NCI-H1417 treated with DMSO at 0.1 percent for 48 hours (cell line): ENCODE measurements at regions not wholly inside any gene's neighbourhood (a gene's known extent, or its start where the extent isn't known, plus 50 kb on each side); places are given as distances from the start of the nearest gene placed in this dataset.

Source experiments
- DNase-seq: peaks from one replicate; lab custom pipeline; 2025; lab: John Stamatoyannopoulos, UW

GRCh38 chr2:2692599-2693389 is 361.7 kb upstream of the MYT1L start:
- no peak for DNase-seq

GRCh38 chr2:2691419-2691818 is 360.3 kb upstream of the MYT1L start:
- DNase-seq, result no peak

GRCh38 chr2:2690985-2691384 is 359.9 kb upstream of the MYT1L start:
- no peak for DNase-seq

GRCh38 chr2:2689306-2689705 is 358.2 kb upstream of the MYT1L start:
- no peak for DNase-seq

GRCh38 chr2:2688254-2688653 is 357.2 kb upstream of the MYT1L start:
- no peak for DNase-seq

GRCh38 chr2:2687745-2688144 is 356.7 kb upstream of the MYT1L start:
- no peak for DNase-seq

GRCh38 chr2:2686222-2686621 is 355.1 kb upstream of the MYT1L start:
- no peak for DNase-seq

GRCh38 chr2:2683606-2684224 is 352.6 kb upstream of the MYT1L start:
- DNase-seq, result no peak

GRCh38 chr2:2682700-2683342 is 351.7 kb upstream of the MYT1L start:
- no peak for DNase-seq

- DNase-seq, result no peak
Observed at GRCh38 chr2:2681711-2682251, 350.7 kb upstream of the MYT1L start.

- no peak for DNase-seq
Observed at GRCh38 chr2:2681085-2681484, 350.0 kb upstream of the MYT1L start.

- no peak for DNase-seq
Observed at GRCh38 chr2:2674831-2675230, 343.8 kb upstream of the MYT1L start.

GRCh38 chr2:2673406-2673805 is 342.3 kb upstream of the MYT1L start:
- DNase-seq, result no peak

GRCh38 chr2:2672249-2672648 is 341.2 kb upstream of the MYT1L start:
- no peak for DNase-seq

GRCh38 chr2:2671826-2672225 is 340.8 kb upstream of the MYT1L start:
- no peak for DNase-seq

- no peak for DNase-seq
Observed at GRCh38 chr2:2669316-2669715, 338.2 kb upstream of the MYT1L start.

GRCh38 chr2:2668681-2669265 is 337.7 kb upstream of the MYT1L start:
- DNase-seq, result no peak

- no peak for DNase-seq
Observed at GRCh38 chr2:2667690-2668089, 336.6 kb upstream of the MYT1L start.

GRCh38 chr2:2665834-2666133 is 334.7 kb upstream of the MYT1L start:
- DNase-seq, result no peak

GRCh38 chr2:2664989-2665833 is 334.1 kb upstream of the MYT1L start:
- no peak for DNase-seq

- DNase-seq, result no peak
Observed at GRCh38 chr2:2663401-2664036, 332.4 kb upstream of the MYT1L start.
